DMS53 treated with DMSO at 0.1 percent for 48 hours (cell line): ENCODE measurements at regions not wholly inside any gene's neighbourhood (a gene's known extent, or its start where the extent isn't known, plus 50 kb on each side); places are given as distances from the start of the nearest gene placed in this dataset.
"Not testable (repeated sequence)": the region's sequence is repeated elsewhere in the genome, so short reads cannot be mapped to it uniquely, and the experiment has no call there.

Experiments used
- DNase-seq: peaks from one replicate; lab custom pipeline; 2025; ENCODE audit not compliant: unreplicated experiment; lab: John Stamatoyannopoulos, UW

DNA sequence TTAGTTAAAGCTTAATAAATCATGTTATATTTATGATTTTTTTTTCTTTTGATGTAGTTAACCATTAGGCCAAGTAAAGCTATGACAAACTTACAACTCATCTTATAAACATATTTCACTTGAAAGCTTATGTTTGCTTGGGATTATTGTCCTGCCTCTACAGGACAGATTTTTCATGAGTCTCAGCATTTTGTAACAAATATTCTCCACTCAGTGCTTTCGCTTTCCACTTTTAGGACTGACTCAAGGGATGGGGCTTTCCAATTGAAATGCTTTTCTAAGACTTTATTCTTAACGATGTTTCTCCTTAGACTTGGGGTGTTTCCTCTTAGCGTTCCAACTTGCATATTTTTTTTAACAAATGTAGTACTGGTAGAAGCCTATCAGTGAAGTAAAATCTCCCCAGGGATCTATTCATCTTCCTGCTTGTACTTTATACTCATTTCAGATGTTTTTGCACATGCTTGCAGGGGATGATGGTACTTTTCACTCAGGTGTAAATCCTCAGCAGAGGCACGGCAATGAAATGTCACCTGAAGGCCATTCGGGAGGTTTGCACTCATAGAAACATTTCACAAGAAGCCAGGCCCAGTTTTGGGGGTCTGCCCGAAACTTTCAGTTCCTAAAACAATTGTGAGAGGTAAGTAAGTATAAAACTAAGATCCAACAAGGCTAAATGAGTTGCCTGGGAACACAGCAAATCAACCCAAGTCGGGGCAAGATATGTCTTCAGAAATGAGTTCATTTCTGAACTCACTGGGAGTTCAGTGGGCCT lies 298.1 kb upstream of the FOXQ1 start:
- DNase-seq = no peak

DNA sequence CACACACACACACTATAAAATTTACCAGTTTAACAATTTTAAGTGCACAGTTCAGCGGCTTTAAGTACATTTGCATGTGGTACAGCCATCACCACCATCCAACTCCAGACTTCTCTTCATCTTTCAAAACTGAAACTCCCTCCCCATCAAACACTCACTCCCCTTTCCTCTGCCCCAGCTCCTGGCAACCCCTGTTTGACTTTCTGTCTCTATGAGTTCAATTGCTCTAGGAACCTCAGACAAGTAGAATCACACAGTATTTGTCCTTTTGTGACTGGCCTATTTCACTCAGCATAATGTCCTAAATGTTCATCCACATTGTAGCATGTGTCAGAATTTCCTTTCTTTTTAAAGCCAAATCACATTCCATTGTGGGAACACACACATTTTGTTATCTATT lies 302.8 kb upstream of the FOXQ1 start:
- DNase-seq = no peak

DNA sequence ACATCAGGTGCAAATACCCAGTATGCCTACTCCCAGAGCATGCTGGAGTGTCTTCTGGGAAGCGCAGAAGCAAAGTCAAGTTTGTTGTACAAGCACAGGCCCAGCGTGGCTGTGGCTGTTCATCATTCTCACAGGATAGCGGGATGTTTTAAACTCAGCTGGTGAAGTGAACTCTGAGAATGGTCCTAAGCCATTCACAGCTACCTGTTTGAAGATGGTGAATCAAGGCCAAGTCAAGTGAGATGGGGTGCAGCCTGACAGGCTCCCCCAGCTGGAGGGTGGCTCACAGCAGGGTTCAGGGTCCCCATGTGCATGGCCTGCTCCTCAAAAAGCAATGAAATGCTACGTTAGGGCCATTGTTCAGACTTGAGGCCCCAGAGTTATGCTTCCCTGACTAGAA lies 304.7 kb upstream of the FOXQ1 start:
- DNase-seq = no peak

DNA sequence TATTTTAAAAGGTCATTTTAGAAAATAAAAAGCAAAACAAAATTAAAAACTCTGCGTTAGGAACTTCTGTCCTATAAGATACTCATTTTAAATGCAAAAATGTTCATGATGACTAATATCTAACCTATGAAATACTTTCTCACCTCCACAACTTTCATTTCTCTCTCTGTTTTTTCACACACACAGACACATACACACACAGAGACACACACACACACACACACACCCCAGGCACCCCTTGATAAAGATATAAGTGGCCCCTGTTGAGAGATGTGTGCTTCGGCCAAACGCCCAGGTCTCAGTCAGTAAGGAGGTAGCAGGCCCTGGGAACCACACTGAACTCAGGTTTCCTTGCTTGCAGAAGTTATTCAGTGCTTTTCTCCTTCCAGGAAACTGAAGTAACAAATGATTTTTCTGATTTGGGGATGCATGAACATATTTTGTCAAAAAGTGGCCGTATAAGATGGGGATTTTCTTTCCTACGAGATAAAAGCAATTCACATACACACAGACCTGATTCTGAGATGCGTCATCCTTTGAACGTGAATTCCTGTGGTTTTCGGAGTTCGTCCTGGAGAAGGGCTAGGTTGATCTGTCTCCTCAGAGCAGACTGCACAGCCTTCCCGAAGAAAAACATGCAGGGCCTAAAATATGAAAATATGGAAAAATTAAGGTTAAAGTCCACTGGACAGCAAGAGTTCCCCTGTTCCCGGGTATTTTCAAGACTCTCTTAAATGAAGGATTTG lies 306.8 kb upstream of the FOXQ1 start:
- DNase-seq = no peak

DNA sequence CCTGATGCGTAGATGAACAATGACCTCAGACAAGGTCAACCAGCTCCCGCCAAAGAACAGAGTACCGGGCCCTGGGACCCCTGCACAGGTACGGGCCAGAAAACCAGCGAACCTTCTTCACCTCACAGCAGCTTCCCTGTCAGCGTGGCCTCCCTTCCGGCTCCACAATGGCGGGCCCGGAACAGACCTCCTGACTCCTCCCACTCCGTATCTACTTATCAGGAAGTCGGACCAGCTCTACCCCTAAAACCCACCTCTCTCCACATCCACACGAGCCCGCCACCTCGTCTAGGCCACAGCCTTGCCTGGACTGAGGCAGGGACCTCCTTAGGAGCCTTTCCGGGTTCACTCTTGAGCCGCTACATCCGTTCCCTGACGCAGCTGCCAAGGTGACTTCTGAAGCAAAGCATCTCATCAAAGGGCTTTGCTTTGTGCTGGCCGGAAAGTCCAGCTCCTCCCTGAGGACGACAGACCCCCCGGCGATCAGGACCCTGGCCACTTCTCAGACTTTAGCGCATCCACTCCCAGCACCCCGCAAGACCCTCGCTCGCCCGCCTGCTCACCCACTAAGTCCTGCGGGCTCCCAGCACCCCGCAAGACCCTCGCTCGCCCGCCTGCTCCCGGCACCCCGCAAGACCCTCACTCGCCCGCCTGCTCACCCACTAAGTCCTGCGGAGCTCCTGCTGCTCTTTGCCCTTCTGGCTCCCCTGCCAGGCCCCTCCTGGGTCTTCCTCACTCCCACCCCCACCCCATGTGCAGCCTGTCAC lies 308.3 kb upstream of the FOXQ1 start:
- no peak for DNase-seq

DNA sequence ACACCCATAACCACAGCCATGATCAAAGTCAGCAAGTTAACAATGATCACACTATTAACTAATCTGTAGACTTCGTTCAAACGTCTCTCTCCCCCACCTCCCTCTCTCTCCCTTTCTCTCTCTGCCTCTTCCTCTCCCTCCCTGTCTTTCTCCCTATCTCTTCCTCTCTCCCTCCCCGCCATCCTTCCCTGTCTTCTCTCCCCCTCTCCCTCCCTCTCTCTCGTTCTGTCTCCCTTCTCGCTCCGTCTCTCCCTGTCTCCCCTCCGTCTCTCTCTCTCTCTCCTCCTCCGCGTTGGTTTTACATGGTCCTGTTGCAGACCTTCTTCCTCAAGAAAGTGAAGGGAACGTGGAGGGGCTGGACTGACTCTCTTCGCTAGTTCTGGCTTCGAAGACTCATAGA lies 308.9 kb upstream of the FOXQ1 start:
- no peak for DNase-seq

DNA sequence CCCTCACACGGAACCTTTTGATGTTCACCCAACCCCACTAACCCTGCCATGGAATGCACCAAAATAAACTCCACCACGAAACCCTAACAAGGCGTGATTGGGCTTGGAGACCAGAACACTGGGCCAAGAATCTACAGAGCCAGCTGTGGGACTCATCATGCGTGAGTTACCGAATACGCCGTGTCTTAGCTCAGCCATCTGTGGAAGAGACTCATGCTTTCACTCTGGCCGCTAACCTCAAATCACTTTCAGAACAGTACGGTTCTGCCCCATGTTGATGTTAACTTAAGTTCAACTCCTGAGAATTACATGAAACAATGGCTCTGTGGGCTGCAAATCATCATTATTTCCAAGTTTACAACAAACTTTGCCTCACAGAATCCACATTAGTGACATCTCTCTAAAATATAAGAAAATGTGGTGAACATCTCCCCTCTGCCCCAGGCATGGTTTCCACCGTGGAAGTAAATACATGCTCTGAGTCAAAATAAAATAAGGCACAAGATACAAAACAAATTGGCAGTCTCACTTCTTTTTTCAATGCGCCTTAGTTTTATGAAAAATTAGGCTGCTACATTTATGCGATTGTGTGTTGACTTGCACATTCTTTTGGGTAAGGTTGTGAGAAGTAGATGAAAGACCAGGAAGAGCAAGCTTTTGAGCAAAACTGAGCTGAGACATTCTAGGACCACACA lies 308.9 kb upstream of the EXOC2 start:
- DNase-seq = no peak

DNA sequence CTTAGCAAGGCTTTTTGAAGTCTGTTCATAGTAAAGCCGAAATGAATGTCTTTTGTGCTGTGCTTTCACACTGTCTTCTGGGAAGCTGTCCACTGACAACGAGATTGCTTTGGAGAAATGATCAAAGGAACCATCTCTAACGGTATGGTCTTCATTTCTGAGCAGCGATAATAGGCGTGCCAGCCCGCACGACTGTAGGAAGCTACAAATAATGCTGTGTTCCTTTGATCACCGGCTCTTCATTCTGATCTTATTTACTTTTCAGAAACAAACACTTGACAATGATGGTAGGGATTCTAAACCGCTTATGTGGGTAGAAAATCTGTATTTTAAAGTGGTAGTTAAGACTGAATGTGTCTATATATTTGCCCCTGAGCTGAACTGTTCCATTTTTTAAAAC lies 306.6 kb upstream of the EXOC2 start:
- no peak for DNase-seq

DNA sequence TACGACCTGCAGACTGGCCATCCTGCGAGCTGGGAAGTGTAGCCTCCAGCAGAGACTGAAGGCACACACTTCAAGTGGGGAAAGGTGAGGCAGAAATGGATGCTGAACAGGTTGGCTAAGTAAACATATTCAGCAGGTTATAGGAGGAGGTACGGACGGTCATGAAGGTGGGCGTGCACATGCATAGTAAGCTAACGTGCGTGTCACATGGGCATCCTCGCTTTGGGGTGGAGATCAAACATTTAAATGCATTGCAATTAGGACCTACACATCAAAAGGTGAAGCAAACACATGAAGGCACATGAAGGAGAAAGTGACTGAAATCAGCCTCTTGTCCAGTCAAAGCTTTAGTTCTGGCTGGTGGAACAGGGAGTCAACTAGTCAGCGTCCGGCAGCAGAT lies 305.6 kb upstream of the EXOC2 start:
- no peak for DNase-seq

DNA sequence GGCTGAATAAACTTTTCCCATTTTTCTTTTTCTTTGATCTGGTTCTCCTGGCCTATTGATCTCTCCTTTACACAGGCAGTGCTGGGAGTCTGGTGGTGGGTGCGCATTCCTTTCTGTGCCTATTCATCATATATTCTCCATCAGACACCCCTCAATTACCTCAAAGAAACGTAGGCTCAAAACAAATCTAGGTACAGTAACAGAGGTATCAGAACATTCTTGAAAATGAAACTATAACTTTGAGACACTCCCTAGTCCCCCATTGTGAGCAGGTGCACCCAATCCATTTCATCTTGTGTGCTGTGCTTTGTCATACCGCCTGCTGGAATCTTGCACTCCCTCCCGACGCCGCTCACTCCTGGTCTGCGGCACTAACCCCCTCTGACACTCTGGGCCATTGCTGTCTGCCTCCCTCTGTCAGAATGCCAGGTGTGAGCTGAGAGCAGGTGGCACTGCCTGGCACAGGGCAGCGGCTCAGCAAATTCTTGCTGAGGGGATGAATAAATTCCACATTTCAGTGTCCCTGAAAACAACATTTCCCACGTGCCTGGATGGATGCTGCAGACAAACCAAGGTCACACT lies 303.4 kb upstream of the EXOC2 start:
- DNase-seq = no peak

DNA sequence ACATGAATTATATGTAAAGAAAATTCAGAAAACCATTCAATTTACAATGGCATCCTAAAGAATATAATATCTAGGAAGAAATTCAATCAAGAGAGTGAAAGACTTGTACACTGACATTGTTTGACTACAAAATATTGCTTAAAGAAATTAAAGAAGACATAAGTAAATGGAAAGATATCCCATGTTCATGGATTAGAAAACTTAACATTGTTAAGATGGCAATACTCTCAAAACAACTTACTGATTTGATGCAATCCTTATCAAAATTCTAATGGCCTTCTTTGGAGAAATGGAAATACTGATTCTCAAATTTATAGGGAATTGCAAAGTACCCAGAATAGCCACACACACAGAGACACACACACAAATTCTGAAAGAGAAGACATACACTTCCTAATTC lies 298.3 kb upstream of the EXOC2 start:
- DNase-seq = no peak

DNA sequence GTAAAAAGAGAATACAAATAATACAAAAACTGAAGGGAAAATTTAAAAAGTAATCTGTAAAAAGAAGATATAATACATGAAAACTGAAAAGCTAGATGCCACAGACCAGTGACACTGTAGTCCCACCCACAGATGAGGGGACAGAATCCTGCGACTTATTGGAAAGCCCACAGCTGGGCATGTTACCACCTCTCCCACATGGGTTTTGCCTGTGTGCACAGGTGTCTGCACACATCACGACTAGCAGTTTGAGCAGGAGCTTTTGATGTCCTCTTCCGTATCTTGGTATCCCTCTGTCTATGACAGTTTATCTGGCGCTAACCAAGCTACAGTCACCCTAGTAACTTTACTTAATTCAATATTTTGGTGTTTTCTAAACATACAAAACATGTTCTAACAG lies 291.1 kb upstream of the EXOC2 start:
- no peak for DNase-seq

DNA sequence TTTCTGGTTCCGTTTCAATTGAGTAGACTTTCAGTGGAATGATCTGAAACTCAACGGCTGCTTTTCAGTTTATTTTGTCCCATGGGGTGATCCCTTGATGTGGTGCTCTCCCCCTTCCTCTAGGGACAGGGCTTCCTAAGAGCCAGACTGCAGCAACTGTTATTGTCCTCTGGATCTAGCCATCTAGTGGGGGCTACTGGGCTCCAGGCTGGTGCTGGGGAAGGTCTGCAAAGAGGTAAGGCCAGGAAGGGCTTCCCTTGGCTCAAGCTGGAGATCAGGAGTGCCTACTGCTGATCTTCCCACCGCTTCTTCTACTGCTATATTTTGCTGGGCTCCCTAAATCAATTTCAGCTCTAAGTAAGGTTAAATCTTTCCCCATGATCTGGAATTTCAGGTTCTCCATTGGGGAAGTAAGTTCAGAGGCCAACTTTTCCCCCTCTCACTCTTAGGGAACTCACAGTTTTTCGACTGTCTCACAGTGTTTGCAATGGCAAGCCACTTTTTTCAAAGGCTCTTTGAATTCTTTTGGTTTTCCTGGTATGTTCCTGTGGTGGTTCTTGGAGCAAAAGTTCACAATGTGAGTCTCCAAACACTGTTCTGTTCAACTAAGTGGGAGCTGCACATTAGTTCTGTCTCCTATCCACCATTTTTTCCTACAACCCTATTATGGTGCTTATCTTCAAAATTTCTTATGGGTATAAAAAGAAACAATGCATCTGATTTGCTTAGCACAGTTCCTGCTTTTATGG lies 286.2 kb upstream of the EXOC2 start:
- DNase-seq = no peak

DNA sequence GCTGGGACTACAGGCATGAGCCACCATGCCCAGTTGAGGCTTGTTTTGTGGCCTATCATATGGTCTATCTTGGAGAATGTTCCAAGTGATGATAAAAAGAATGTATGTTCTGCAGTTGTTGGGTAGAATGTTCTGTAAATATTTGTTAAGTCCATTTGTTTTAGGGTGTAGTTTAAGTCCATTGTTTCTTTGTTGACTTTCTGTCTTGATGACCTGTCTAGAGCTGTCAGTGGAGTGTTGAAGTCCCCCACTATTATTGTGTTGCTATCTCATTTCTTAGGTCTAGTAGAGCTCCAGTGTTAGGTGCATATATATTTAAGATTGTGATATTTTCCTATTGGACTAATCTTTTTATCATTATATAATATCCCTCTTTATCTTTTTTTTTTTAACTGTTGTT lies 284.3 kb upstream of the EXOC2 start:
- DNase-seq = not testable (repeated sequence)

DNA sequence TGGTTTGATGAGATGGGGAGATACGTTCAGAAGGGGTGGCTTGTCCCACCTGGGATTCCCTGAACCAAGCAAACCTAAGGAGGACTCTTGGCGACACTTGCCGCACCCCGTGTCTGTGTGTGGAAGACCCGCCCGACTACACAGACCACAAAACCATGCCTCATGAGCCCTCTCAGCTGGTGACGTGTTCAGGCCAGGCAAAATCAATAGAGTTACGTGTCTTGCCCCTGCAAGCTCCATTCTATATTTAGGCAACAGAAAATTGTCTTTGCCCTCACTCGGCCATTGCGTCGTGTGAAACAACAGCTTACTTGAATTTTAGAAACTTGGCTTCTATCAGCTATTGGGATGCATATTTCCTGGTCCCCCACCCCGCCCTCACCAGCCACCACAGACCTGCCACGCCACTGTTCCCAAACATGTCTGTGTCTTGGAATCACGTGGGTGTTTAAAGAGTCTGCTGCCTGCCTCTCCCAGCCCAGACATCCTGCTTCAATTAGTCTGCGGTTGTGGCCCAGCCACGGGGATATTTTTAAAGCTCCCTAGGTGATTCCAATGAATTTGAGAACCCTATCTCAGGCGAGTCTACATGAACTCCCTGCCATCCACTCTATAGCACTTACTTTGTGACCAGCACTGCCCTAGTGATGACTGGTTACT lies 279.2 kb upstream of the EXOC2 start:
- no peak for DNase-seq

DNA sequence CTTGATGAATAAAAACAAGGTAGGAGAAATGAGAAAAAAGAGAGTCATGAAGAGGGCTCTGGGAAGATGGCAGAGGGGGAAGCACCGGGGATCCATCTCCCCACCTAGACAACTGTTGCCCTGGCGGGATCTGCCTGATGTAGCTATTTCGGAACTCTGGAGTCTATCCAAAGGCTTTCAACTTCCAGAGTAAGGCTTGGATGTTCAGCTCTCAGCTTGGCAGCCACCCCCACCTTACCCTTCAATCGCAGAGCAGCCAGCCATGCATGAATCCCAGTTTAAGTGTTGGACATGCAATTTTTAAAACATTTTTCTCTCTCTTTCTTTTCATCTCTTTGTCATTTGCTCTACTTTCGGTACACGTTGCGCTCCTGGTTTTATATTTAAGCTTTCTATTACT lies 275.9 kb upstream of the EXOC2 start:
- no peak for DNase-seq

DNA sequence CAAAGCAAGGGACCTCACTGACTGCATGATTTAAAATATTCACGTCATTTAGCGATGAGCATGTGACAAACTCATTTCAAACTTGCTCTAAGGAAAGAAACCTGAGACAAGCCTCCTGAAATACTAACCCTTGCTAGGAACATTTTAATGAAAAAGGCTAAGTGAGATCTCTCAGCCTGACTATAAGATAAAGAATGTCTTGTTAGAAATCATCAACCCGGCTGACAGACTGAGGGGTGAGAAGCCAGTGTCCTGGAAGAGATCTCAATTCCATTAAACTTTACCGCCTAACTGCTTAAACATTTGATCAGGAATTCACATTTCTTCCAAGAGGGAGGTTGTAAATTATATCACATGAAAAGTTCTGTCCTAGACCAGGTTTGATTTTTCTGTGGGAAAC lies 274.8 kb upstream of the EXOC2 start:
- no peak for DNase-seq

DNA sequence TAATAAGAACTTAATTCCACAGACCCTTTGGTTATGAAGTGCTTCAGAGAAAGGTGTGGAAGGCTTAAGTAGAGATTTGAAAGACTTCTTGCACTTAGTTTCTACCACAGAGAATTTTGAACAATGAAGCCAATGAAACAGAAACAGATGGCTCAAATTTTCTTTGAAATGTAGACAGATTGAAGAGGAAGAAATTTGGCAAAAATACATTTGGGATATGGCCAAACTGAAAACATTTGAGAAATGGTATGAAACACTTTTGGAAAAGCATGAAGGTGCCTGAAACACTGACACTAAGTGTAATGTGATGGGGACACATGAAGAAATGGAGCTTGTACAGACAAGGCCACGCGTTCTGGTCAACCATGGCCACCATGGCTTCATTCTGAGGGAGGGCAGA lies 272.4 kb upstream of the EXOC2 start:
- no peak for DNase-seq

DNA sequence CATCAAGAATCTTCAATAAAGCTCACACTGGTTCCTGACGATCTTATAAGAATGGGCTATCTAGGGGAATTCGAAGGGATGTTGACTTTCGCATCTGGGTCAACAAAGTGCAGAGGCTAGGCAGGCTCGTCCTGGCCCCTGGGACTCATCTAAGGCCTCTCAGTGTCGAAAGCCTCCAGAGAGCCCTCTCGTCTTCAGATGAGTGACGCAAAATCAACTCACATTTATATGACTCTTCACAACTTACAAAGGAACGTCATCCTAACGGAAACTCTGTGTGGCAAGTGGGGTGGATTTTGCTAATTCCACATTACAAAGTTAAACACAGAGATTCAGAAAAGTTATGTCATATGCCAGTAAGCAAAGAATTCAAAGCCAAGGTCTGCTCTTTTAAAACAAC lies 270.5 kb upstream of the EXOC2 start:
- DNase-seq = no peak

DNA sequence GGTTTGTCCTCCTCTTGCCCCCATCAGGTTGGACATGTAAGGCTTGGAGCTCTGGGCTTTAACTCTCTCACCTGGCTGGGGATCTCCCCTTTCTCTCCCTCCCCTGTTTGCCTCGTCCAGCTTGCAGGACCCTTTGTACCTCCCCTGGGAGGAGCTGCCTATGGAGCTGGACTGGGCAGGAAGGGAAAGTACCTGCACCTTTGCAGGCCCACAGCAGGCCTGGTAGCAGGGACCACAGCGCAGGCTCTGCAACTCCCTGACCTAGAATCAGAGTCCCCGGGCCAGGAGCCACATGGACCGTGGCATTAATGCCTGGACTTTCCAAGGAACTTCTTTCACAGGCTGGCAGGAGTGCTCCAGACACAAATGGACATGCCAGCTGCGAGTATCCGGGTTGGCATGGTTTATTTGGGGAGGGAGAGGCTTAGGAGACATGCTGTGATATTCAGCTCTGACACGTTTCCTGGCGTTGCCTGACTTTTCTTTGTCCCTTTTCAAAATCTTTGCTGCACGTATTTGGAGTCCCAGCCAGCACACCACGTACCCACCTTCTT lies 268.5 kb upstream of the EXOC2 start:
- DNase-seq = no peak
